ENCODE measurements at regions not wholly inside any gene's neighbourhood (a gene's known extent, or its start where the extent isn't known, plus 50 kb on each side); places are given as distances from the start of the nearest gene placed in this dataset.

DNA sequence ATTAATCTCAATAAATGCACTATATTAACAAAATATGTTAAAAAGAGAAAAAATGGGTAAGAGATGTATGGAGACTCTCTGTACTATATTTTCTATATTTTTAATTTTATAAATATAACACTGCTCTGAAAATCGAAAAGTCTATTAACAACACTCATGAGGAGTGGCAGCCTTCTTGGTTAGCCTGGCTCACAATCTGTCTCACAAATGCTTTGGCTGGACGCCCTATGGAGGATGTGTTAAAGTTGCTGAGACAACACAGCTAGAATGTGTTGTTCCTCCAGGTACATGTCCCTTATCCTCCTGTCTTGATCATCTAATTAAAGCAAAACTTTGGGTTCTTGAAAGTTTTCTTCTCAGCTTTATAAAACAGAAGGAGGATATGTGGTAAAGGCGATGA, 396.6 kb upstream of the PCDH20 start:
- Histone ChIP-seq H3K4me3 (ENCODE audit: low read depth, low read length) (no peak overlapping the region), H3K4me1 (ENCODE audit: control insufficient read depth, insufficient read depth, low read length) (no peaks in the 10 kb centered on the region), H3K27me3 (ENCODE audit: control insufficient read depth, insufficient read depth, low read length) (no peaks in the 10 kb centered on the region), H3K9ac (ENCODE audit: low read length) (no peak overlapping the region), H3K9me3 (ENCODE audit: control insufficient read depth, insufficient read depth, low read depth, low read length) (no peaks in the 10 kb centered on the region; the same call in 1 of the 2 replicates), H3K27ac (ENCODE audit: low read depth, low read length) (no peak overlapping the region), H3K36me3 (ENCODE audit: control insufficient read depth, insufficient read depth, low read length) (no peaks in the 10 kb centered on the region)

DNA sequence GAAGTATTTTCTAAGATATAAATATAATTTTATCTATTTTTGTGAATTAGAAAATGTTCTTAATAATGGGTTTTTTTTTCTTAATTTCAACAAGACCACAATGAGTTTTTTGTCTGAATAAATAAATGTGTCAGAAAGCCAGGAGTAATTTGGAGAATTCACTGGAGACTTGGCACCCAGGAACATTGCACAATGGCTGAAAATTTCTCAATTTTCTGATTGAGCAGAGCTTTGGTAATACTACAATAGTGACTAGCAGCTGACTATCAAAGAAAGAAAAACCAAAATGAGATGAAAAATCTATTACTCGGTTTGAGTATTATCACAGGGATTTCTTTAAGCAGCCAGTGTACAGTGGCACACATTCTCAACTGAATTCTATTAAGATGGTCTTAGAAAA, 394.4 kb upstream of the PCDH20 start:
- H3K9me3 ChIP-seq (ENCODE audit: control insufficient read depth, insufficient read depth, low read depth, low read length): no peaks in the 10 kb centered on the region; the same call in 1 of the 2 replicates
- no peaks in the 10 kb centered on the region for H3K36me3 ChIP-seq (ENCODE audit: control insufficient read depth, insufficient read depth, low read length)
- H3K9ac ChIP-seq (ENCODE audit: low read length): no peak overlapping the region
- no peak overlapping the region for H3K4me3 ChIP-seq (ENCODE audit: low read depth, low read length)
- no peaks in the 10 kb centered on the region for H3K4me1 ChIP-seq (ENCODE audit: control insufficient read depth, insufficient read depth, low read length)
- no peak overlapping the region for H3K27ac ChIP-seq (ENCODE audit: low read depth, low read length)
- H3K27me3 ChIP-seq (ENCODE audit: control insufficient read depth, insufficient read depth, low read length): no peaks in the 10 kb centered on the region

GRCh38 chr13:61797397-61797796, 381.7 kb upstream of the PCDH20 start:
- H3K4me1 ChIP-seq (ENCODE audit: control insufficient read depth, insufficient read depth, low read length): no peaks in the 10 kb centered on the region
- no peak overlapping the region for H3K4me3 ChIP-seq (ENCODE audit: low read depth, low read length)
- H3K36me3 ChIP-seq (ENCODE audit: control insufficient read depth, insufficient read depth, low read length): no peaks in the 10 kb centered on the region

DNA sequence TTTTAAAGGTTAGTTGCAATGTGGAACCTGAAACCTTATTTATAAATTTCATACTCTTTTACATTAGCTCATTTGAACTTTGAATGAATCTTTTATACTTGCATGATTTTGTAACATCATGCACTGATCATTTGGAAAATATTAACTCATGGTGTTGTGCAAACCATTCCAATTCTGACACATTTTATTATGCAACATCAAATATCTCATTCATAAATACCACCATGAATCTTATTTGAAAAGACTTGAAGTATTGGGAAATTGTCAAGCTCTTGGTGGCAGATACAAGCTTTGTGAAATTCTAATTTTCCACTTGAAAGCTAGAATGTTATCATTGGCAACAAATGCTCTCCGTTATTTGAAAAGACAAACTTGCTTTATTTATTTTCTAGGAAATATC, 379.9 kb upstream of the PCDH20 start:
- H3K27me3 ChIP-seq (ENCODE audit: control insufficient read depth, insufficient read depth, low read length): no peaks in the 10 kb centered on the region
- no peak overlapping the region for H3K9ac ChIP-seq (ENCODE audit: low read length)
- no peak overlapping the region for H3K27ac ChIP-seq (ENCODE audit: low read depth, low read length)
- H3K4me1 ChIP-seq (ENCODE audit: control insufficient read depth, insufficient read depth, low read length): no peaks in the 10 kb centered on the region
- H3K9me3 ChIP-seq (ENCODE audit: control insufficient read depth, insufficient read depth, low read depth, low read length): no peaks in the 10 kb centered on the region
- no peaks in the 10 kb centered on the region for H3K36me3 ChIP-seq (ENCODE audit: control insufficient read depth, insufficient read depth, low read length)
- H3K4me3 ChIP-seq (ENCODE audit: low read depth, low read length): no peak overlapping the region

More at GRCh38 chr13:61797397-61797796, 381.7 kb upstream of the PCDH20 start:
- Histone ChIP-seq H3K27ac (ENCODE audit: low read depth, low read length) (no peak overlapping the region), H3K27me3 (ENCODE audit: control insufficient read depth, insufficient read depth, low read length) (no peaks in the 10 kb centered on the region), H3K9me3 (ENCODE audit: control insufficient read depth, insufficient read depth, low read depth, low read length) (no peaks in the 10 kb centered on the region), H3K9ac (ENCODE audit: low read length) (no peak overlapping the region)

- H3K4me3 ChIP-seq (ENCODE audit: low read depth, low read length): no peak overlapping the region
- no peak overlapping the region for H3K27ac ChIP-seq (ENCODE audit: low read depth, low read length)
- no peaks in the 10 kb centered on the region for H3K36me3 ChIP-seq (ENCODE audit: control insufficient read depth, insufficient read depth, low read length)
- H3K27me3 ChIP-seq (ENCODE audit: control insufficient read depth, insufficient read depth, low read length): no peaks in the 10 kb centered on the region
- H3K9ac ChIP-seq (ENCODE audit: low read length): no peak overlapping the region
- peaks cover 18% of the 10 kb centered on the region for H3K4me1 ChIP-seq (ENCODE audit: control insufficient read depth, insufficient read depth, low read length)
- no peaks in the 10 kb centered on the region for H3K9me3 ChIP-seq (ENCODE audit: control insufficient read depth, insufficient read depth, low read depth, low read length)
Observed at GRCh38 chr13:61779456-61779855, 363.8 kb upstream of the PCDH20 start.

DNA sequence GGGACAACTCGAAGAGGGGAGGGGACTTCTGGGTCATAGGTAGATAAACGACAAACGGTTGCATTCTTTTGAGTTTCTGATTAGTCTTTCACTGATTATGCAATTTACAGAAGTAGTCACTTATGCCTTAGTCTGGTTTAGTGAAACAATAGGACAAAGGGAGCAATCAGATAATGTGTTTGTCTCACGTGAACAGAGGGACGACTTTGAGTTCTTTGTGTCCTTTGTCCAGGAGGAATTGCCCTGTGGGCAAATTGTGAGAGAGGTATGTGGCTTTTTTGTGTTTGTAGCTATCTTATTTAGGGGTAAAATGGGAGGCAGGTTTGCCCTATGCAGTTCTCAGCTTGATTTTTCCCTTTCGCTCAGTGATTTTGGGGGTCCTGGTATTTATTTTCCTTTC, 362.9 kb upstream of the PCDH20 start:
- no peak overlapping the region for H3K9ac ChIP-seq (ENCODE audit: low read length)
- H3K27me3 ChIP-seq (ENCODE audit: control insufficient read depth, insufficient read depth, low read length): no peaks in the 10 kb centered on the region
- no peaks in the 10 kb centered on the region for H3K9me3 ChIP-seq (ENCODE audit: control insufficient read depth, insufficient read depth, low read depth, low read length)
- H3K27ac ChIP-seq (ENCODE audit: low read depth, low read length): peak overlapping the region; percentile 58; the same call in 1 of the 2 replicates
- no peaks in the 10 kb centered on the region for H3K36me3 ChIP-seq (ENCODE audit: control insufficient read depth, insufficient read depth, low read length)
- peaks cover 18% of the 10 kb centered on the region for H3K4me1 ChIP-seq (ENCODE audit: control insufficient read depth, insufficient read depth, low read length)
- no peak overlapping the region for H3K4me3 ChIP-seq (ENCODE audit: low read depth, low read length)

DNA sequence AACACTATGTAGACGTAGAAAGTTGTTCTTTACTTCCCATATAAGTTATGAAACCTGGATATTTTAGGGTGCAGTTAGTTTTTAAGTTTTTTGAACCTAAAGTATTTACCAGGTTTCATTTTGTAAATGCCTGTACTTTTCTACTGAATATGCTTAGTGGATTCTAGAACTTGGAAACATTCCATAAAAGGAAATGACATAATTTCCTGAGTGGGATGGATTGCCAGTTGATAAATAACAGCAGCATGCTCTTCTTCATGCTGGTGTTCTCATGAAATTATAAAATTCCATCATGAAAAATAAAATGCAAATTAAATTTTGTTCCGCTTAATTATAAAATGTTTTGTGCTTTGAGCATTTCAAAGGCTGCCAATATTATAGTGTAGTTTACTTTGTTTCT, 362.2 kb upstream of the PCDH20 start:
- peak overlapping the region; percentile 58; the same call in 1 of the 2 replicates for H3K27ac ChIP-seq (ENCODE audit: low read depth, low read length)
- peaks cover 18% of the 10 kb centered on the region for H3K4me1 ChIP-seq (ENCODE audit: control insufficient read depth, insufficient read depth, low read length)
- H3K9me3 ChIP-seq (ENCODE audit: control insufficient read depth, insufficient read depth, low read depth, low read length): no peaks in the 10 kb centered on the region
- no peaks in the 10 kb centered on the region for H3K27me3 ChIP-seq (ENCODE audit: control insufficient read depth, insufficient read depth, low read length)
- H3K36me3 ChIP-seq (ENCODE audit: control insufficient read depth, insufficient read depth, low read length): no peaks in the 10 kb centered on the region
- no peak overlapping the region for H3K9ac ChIP-seq (ENCODE audit: low read length)
- no peak overlapping the region for H3K4me3 ChIP-seq (ENCODE audit: low read depth, low read length)

DNA sequence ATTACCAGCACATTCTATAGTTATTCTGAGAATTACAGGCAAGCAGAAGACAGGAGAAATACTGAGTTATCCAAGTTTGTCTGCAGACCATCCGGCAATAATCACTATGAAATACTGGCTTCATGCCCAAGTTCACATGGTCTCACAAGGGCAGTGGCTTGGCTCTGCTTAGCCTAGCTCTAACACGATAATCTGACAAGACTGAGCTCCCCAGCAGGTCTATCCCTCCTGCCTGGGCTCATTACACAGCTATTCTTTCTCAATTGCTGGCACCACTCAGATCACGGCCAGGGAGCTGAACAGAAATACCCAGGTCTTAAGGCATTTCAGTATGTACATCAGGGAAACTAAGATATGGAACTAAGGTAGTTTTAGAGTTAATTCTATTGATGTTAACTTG, 361.6 kb upstream of the PCDH20 start:
- Histone ChIP-seq H3K4me3 (ENCODE audit: low read depth, low read length) (no peak overlapping the region), H3K9me3 (ENCODE audit: control insufficient read depth, insufficient read depth, low read depth, low read length) (no peaks in the 10 kb centered on the region), H3K9ac (ENCODE audit: low read length) (no peak overlapping the region), H3K4me1 (ENCODE audit: control insufficient read depth, insufficient read depth, low read length) (peaks cover 18% of the 10 kb centered on the region), H3K36me3 (ENCODE audit: control insufficient read depth, insufficient read depth, low read length) (no peaks in the 10 kb centered on the region), H3K27ac (ENCODE audit: low read depth, low read length) (no peak overlapping the region), H3K27me3 (ENCODE audit: control insufficient read depth, insufficient read depth, low read length) (no peaks in the 10 kb centered on the region)

- H3K9me3 ChIP-seq (ENCODE audit: control insufficient read depth, insufficient read depth, low read depth, low read length): no peaks in the 10 kb centered on the region
- no peaks in the 10 kb centered on the region for H3K27me3 ChIP-seq (ENCODE audit: control insufficient read depth, insufficient read depth, low read length)
- H3K27ac ChIP-seq (ENCODE audit: low read depth, low read length): no peak overlapping the region
- H3K4me3 ChIP-seq (ENCODE audit: low read depth, low read length): no peak overlapping the region
- peaks cover 18% of the 10 kb centered on the region for H3K4me1 ChIP-seq (ENCODE audit: control insufficient read depth, insufficient read depth, low read length)
- H3K9ac ChIP-seq (ENCODE audit: low read length): no peak overlapping the region
- H3K36me3 ChIP-seq (ENCODE audit: control insufficient read depth, insufficient read depth, low read length): no peaks in the 10 kb centered on the region
Observed at GRCh38 chr13:61774903-61775302, 359.3 kb upstream of the PCDH20 start.

DNA sequence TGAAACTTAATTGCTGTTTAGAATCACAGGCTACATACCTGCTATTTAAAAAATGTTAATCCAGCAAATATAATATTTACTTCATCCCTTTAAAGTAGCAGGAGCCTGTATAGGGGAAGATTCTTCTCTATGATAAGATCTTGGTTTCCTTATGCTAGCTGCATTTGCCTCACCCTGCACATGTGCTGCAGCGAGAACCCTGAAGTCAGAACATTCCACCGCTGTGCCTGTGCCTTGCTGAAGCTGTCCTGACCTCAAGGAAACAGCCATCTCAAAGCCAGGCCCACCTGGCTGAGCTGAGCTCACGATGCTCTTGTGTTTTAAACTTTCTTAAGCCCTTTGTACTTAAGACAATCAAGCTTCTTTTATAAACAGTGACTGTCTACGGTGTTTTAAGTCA, 355.0 kb upstream of the PCDH20 start:
- Histone ChIP-seq H3K4me3 (ENCODE audit: low read depth, low read length) (no peak overlapping the region), H3K4me1 (ENCODE audit: control insufficient read depth, insufficient read depth, low read length) (no peaks in the 10 kb centered on the region), H3K27ac (ENCODE audit: low read depth, low read length) (no peak overlapping the region), H3K9ac (ENCODE audit: low read length) (no peak overlapping the region), H3K36me3 (ENCODE audit: control insufficient read depth, insufficient read depth, low read length) (no peaks in the 10 kb centered on the region), H3K9me3 (ENCODE audit: control insufficient read depth, insufficient read depth, low read depth, low read length) (no peaks in the 10 kb centered on the region), H3K27me3 (ENCODE audit: control insufficient read depth, insufficient read depth, low read length) (no peaks in the 10 kb centered on the region)

- no peaks in the 10 kb centered on the region for H3K9me3 ChIP-seq (ENCODE audit: control insufficient read depth, insufficient read depth, low read depth, low read length)
- no peak overlapping the region for H3K4me3 ChIP-seq (ENCODE audit: low read depth, low read length)
- no peak overlapping the region for H3K9ac ChIP-seq (ENCODE audit: low read length)
- H3K27ac ChIP-seq (ENCODE audit: low read depth, low read length): no peak overlapping the region
- H3K4me1 ChIP-seq (ENCODE audit: control insufficient read depth, insufficient read depth, low read length): no peaks in the 10 kb centered on the region
- no peaks in the 10 kb centered on the region for H3K27me3 ChIP-seq (ENCODE audit: control insufficient read depth, insufficient read depth, low read length)
- no peaks in the 10 kb centered on the region for H3K36me3 ChIP-seq (ENCODE audit: control insufficient read depth, insufficient read depth, low read length)
Observed at GRCh38 chr13:61768175-61768574, 352.5 kb upstream of the PCDH20 start.

- Histone ChIP-seq H3K4me1 (ENCODE audit: control insufficient read depth, insufficient read depth, low read length) (no peaks in the 10 kb centered on the region), H3K4me3 (ENCODE audit: low read depth, low read length) (no peak overlapping the region), H3K27me3 (ENCODE audit: control insufficient read depth, insufficient read depth, low read length) (no peaks in the 10 kb centered on the region), H3K9me3 (ENCODE audit: control insufficient read depth, insufficient read depth, low read depth, low read length) (no peaks in the 10 kb centered on the region), H3K36me3 (ENCODE audit: control insufficient read depth, insufficient read depth, low read length) (no peaks in the 10 kb centered on the region), H3K27ac (ENCODE audit: low read depth, low read length) (no peak overlapping the region), H3K9ac (ENCODE audit: low read length) (no peak overlapping the region)
Observed at GRCh38 chr13:61766667-61767058, 351.0 kb upstream of the PCDH20 start.
